Vagina (tissue), 2 donors: ENCODE measurements at regions not wholly inside any gene's neighbourhood (a gene's known extent, or its start where the extent isn't known, plus 50 kb on each side); places are given as distances from the start of the nearest gene placed in this dataset.

ENCODE experiments used
- DNase-seq, 2 donors: peaks; one replicate each; pipeline ENCODE4 v3.0.0-alpha.2; 2017; ENCODE audit errors: extremely low spot score in 2 of 2
- H3K27ac ChIP-seq: fragments of 200-600 bp; sonication (generic); one replicate; pipeline ENCODE4 v1.5.1; 2019
- H3K27me3 ChIP-seq: fragments of 200-600 bp; sonication (generic); one replicate; pipeline ENCODE4 v1.5.1; 2019
- H3K36me3 ChIP-seq, 2 donors: fragments of 200-600 bp; sonication (generic); one replicate each; pipeline ENCODE4 v1.5.1; 2017 to 2019
- H3K4me1 ChIP-seq: fragments of 200-600 bp; sonication (generic); one replicate; pipeline ENCODE4 v1.5.1; 2019
- H3K4me3 ChIP-seq, 2 donors: fragments of 200-600 bp; sonication (generic); 1 replicate in 1 of 2; 2 replicates in 1 of 2; pipeline ENCODE4 v1.5.1; 2016 to 2019
- H3K9me3 ChIP-seq: fragments of 200-600 bp; sonication (generic); one replicate; pipeline ENCODE4 v1.5.1; 2019
- POLR2A ChIP-seq, 2 donors: fragments of 450-650 bp; IDR thresholded peaks; one replicate each; pipeline ENCODE4 v1.6.1; 2017; ENCODE audit warnings: antibody characterized with exemption in 2 of 2, mild to moderate bottlenecking in 2 of 2, moderate library complexity in 2 of 2
- POLR2AphosphoS5 ChIP-seq, 2 donors: sonication (generic); formaldehyde crosslinking; IDR thresholded peaks; one replicate each; pipeline ENCODE4 v1.9.0; 2017; ENCODE audit warnings: antibody characterized with exemption in 2 of 2, mild to moderate bottlenecking in 2 of 2, low read depth in 1 of 2; ENCODE audit not compliant: insufficient read depth in 1 of 2
- intact Hi-C: fragments of 100-400 bp; cut with DNase I; formaldehyde crosslinking; loops from one replicate; pipeline ENCODE4 v1.15.1; 2023
- TF ChIP-seq, protein P1 (sequence below), 3 experiments: fragments of 450-650 bp in 2 of 3; fragments of 200-600 bp in 1 of 3; sonication (generic) in 1 of 3; IDR thresholded peaks; one replicate each; pipeline ENCODE4 v1.5.1; 2017 to 2019; ENCODE audit warnings: antibody characterized with exemption in 3 of 3, mild to moderate bottlenecking in 2 of 3, moderate library complexity in 2 of 3

DNA sequence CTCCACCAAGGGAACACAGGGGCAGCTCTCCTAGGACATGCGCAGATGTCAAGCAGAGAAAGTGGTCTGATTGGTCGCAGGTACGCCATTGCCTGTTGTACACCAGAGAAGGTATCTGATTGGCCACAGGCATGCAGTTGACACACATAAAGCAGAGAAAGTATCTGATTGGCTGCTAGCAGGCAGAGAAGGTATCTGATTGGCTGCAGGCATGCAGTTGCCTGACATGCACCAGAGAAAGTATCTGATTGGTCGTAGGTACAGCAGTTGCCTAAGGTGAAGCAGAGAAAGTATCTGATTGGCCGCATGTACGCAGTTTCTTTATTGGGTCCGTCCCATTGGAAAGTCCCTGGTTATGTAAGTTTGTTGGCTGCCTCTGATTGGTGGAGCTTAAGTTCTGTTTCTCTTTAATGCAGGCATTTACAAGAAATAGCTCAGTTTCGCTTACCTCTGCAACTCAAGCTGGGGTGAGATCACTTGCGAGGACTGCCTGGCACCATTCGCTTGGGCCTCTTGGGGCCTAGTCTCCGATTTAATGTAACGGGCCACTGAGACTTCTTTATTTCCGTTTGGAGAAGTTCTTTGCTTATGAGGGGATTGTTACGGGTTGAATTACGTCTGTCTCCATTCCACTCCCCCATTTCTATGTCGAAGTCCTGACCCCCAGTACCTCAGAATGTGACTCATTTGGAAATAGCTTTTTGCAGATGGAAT, 74.2 kb downstream of the SIK1 start:
- intact Hi-C loops, result no loop called here
- peak overlapping the region; percentile 46 for H3K27ac ChIP-seq
- TF ChIP-seq POLR2AphosphoS5 (IDR thresholded peaks at IDR 0.05; ENCODE audit: insufficient read depth in 1 of 2, low read depth in 1 of 2) (no peak), POLR2A (IDR thresholded peaks at IDR 0.05) (no peak)
- TF ChIP-seq, protein P1, sequence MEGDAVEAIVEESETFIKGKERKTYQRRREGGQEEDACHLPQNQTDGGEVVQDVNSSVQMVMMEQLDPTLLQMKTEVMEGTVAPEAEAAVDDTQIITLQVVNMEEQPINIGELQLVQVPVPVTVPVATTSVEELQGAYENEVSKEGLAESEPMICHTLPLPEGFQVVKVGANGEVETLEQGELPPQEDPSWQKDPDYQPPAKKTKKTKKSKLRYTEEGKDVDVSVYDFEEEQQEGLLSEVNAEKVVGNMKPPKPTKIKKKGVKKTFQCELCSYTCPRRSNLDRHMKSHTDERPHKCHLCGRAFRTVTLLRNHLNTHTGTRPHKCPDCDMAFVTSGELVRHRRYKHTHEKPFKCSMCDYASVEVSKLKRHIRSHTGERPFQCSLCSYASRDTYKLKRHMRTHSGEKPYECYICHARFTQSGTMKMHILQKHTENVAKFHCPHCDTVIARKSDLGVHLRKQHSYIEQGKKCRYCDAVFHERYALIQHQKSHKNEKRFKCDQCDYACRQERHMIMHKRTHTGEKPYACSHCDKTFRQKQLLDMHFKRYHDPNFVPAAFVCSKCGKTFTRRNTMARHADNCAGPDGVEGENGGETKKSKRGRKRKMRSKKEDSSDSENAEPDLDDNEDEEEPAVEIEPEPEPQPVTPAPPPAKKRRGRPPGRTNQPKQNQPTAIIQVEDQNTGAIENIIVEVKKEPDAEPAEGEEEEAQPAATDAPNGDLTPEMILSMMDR (IDR thresholded peaks at IDR 0.05), result no peak

DNA sequence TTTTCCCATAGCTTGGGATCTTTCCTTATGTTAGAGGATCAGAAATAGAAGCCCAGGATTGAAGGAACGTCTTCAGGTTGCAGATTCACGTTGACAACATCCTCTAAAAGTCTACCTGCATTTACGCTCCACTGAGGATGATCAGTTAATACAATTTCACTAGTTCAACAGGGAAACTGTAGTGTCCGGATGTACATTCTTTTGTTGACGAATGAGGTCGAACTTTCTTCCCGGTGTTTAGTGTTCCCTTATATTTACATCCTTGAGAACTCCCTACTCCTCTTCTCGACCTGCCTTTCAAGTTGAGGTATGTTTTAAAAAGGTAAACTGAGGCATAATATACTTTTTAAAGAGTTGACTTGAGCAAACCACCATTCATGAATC, 74.8 kb downstream of the SIK1 start:
- Histone ChIP-seq H3K27me3 (no peaks in the 10 kb centered on the region), H3K4me1 (peaks cover 14% of the 10 kb centered on the region), H3K9me3 (no peaks in the 10 kb centered on the region), H3K4me3 (no peak overlapping the region), H3K27ac (no peak overlapping the region), H3K36me3 (no peaks in the 10 kb centered on the region)
- intact Hi-C loops, result no loop called here
- no peak for DNase-seq
- TF ChIP-seq, protein P1 (IDR thresholded peaks at IDR 0.05), result no peak
- TF ChIP-seq POLR2AphosphoS5 (IDR thresholded peaks at IDR 0.05; ENCODE audit: insufficient read depth in 1 of 2, low read depth in 1 of 2) (no peak), POLR2A (IDR thresholded peaks at IDR 0.05) (no peak)

More for the DNA sequence above, 74.2 kb downstream of the SIK1 start:
- Histone ChIP-seq H3K9me3 (no peaks in the 10 kb centered on the region), H3K4me1 (peaks cover 14% of the 10 kb centered on the region), H3K36me3 (no peaks in the 10 kb centered on the region), H3K27me3 (no peaks in the 10 kb centered on the region), H3K4me3 (no peak overlapping the region)
- no peak for DNase-seq

DNA sequence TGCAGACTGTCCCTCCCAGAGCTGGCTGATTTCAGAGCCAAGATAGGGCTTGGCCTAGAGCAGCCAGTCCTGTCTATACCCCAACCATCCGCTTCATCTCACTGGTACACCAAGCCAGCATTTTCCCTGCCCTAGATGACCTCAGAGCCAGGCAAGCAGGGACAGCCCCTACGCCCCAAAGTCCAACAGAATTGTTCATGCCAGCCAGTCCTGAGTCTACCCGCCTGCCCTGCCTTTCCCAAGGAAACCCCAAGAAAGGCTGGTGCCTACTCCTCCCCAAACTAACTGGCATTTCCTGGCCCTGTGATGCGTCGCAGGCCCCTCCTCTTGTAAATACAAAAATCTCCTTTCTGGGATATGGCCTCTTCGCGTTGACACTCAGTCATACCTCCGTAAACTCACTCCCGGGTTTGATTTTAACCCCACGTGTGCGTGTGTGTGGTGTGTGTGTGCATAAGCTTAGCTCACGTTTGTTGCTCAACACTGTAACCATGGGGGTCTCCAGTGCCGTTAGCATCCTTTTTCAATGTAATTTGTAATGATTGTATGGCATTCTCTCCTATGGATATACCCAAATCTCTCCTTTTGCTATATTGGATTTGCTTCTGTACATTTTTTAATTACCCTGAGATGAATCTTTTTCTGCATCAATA, 75.3 kb downstream of the SIK1 start:
- TF ChIP-seq POLR2AphosphoS5 (IDR thresholded peaks at IDR 0.05; ENCODE audit: insufficient read depth in 1 of 2, low read depth in 1 of 2) (no peak), POLR2A (IDR thresholded peaks at IDR 0.05) (no peak)
- TF ChIP-seq, protein P1 (IDR thresholded peaks at IDR 0.05), result no peak
- peaks cover 14% of the 10 kb centered on the region for H3K4me1 ChIP-seq
- intact Hi-C loops, result no loop called here
- no peaks in the 10 kb centered on the region for H3K9me3 ChIP-seq
- no peak overlapping the region for H3K27ac ChIP-seq
- DNase-seq, result no peak
- H3K4me3 ChIP-seq, result no peak overlapping the region
- H3K27me3 ChIP-seq, result no peaks in the 10 kb centered on the region
- no peaks in the 10 kb centered on the region for H3K36me3 ChIP-seq

DNA sequence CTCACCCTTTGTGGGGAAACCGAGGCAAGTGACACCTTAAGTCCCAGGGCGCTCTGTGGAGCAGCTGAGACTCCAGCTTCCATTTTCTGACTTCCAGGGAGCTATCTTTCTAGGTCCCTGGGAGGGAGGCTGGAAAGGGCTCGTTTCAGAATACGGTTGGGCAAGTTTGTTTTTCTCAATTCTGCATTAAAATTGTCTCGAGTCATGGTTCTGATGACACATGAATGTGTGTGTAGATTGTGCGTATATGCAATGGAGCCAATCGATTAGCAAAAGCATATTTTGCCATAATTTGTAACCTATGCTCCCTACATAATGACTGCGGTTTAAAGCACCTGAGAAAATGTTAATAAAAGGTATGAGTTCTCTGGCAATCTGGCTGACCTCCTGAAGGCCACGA, 77.3 kb downstream of the SIK1 start:
- Histone ChIP-seq H3K9me3 (no peaks in the 10 kb centered on the region), H3K36me3 (no peaks in the 10 kb centered on the region), H3K4me1 (peaks cover 25% of the 10 kb centered on the region), H3K4me3 (no peak overlapping the region), H3K27me3 (no peaks in the 10 kb centered on the region), H3K27ac (no peak overlapping the region)
- intact Hi-C loops, result no loop called here
- no peak for DNase-seq
- TF ChIP-seq POLR2AphosphoS5 (IDR thresholded peaks at IDR 0.05; ENCODE audit: insufficient read depth in 1 of 2, low read depth in 1 of 2) (no peak), POLR2A (IDR thresholded peaks at IDR 0.05) (no peak)
- TF ChIP-seq, protein P1 (IDR thresholded peaks at IDR 0.05), result no peak

DNA sequence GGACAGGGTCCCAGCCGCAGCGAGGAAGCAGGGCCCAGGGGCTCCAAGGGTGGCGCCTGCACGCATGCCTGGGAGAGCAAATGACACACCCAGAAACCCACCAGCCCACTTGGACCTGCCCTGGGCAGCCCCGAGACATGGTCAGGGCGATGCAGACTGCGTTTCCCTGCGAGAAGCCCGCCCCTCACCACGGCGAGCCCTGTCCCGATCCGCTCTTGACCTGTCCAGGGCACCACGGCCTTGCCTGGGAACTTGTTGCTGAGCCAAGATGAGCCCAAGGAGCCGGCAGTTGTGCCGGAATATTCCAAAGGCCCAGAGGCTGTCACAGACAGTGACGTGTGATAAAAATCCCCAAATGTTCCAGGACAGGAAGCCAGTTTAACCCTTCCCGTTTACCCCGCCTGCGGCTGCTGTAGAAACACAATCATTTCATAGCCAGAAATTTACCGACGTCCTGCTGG, 78.1 kb downstream of the SIK1 start:
- H3K4me3 ChIP-seq, result no peak overlapping the region
- no peak for DNase-seq
- H3K9me3 ChIP-seq, result no peaks in the 10 kb centered on the region
- TF ChIP-seq, protein P1 (IDR thresholded peaks at IDR 0.05), result no peak
- no peak for TF ChIP-seq POLR2AphosphoS5 (IDR thresholded peaks at IDR 0.05; ENCODE audit: insufficient read depth in 1 of 2, low read depth in 1 of 2)
- no peak for TF ChIP-seq POLR2A (IDR thresholded peaks at IDR 0.05)
- no peaks in the 10 kb centered on the region for H3K27me3 ChIP-seq
- H3K4me1 ChIP-seq, result peaks cover 30% of the 10 kb centered on the region
- H3K36me3 ChIP-seq, result no peaks in the 10 kb centered on the region
- intact Hi-C loops, result no loop called here
- H3K27ac ChIP-seq, result no peak overlapping the region
